ENCODE measurements at regions not wholly inside any gene's neighbourhood (a gene's known extent, or its start where the extent isn't known, plus 50 kb on each side); places are given as distances from the start of the nearest gene placed in this dataset.
"Not testable (repeated sequence)": the region's sequence is repeated elsewhere in the genome, so short reads cannot be mapped to it uniquely, and the experiment has no call there.

GRCh38 chr21:35982717-35983116 is 77.6 kb downstream of the SETD4 start:
- DNase-seq, result no peak
- Histone ChIP-seq H3K4me3 (ENCODE audit: low read length) (no peak overlapping the region), H3K27ac (ENCODE audit: low read length) (no peak overlapping the region), H3K4me1 (ENCODE audit: control insufficient read depth, insufficient read depth, low read length) (no peaks in the 10 kb centered on the region), H3K36me3 (ENCODE audit: control insufficient read depth, insufficient read depth, low read length) (no peaks in the 10 kb centered on the region), H3K9me3 (replicated peaks; ENCODE audit: control insufficient read depth, low read depth, low read length) (no peaks in the 10 kb centered on the region), H3K27me3 (ENCODE audit: control insufficient read depth, insufficient read depth, low read length) (peaks cover 3% of the 10 kb centered on the region)
- WGBS (ENCODE audit: insufficient coverage), result 80% methylated on average over 1 of the region's 5 CpGs

DNA sequence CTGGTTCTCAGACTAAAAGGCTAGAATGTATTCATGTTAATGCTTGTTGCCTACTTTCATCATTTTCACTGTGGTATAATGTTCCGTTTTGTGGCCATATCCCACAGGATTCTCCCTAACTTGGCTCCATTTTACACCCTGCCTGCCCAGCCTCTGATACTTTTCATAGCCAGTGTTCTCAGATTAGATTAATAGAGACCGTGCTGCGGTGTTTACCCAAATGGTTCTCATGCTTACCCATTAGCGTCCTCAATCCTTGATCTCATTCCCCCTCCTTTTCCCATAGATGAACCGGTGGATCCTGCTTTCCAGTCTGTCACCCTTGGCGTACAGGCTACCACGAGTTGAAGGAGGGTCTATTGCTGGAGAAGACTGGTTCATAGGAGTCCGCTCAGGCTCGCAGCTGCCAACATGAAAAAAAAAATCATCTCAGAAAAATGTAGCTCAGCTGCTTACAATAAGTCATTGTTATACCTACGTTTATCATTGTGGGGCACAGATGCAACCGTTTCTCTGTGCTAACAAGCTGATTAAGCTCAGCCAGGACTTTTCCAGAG is 78.7 kb downstream of the SETD4 start:
- peak; percentile 10 for DNase-seq
- WGBS (ENCODE audit: insufficient coverage), result 74% methylated on average over 4 of the region's 11 CpGs
- no peaks in the 10 kb centered on the region for H3K4me1 ChIP-seq (ENCODE audit: control insufficient read depth, insufficient read depth, low read length)
- no peaks in the 10 kb centered on the region for H3K9me3 ChIP-seq (replicated peaks; ENCODE audit: control insufficient read depth, low read depth, low read length)
- H3K27me3 ChIP-seq (ENCODE audit: control insufficient read depth, insufficient read depth, low read length), result peaks cover 3% of the 10 kb centered on the region
- no peak overlapping the region for H3K27ac ChIP-seq (ENCODE audit: low read length)
- no peak overlapping the region for H3K4me3 ChIP-seq (ENCODE audit: low read length)
- H3K36me3 ChIP-seq (ENCODE audit: control insufficient read depth, insufficient read depth, low read length), result no peaks in the 10 kb centered on the region

DNA sequence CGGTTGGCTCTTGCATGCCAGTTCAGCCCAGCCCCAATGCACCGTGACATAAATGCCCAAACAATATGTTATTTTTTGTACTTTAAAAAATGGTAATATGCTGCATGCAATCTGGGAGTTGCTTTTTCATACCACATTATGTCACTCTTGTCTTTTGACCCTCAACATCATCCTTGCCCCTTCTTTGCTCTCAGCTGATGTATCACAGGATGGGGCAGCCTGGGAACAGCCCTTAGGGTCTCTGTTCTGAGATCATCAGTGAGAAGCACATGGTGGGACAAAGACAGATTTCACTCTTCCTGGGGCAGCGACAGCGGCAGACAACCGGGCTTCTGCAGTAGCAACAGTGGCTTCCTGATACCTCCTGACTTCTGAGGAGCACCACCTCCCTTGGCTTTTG is 79.5 kb downstream of the SETD4 start:
- H3K27me3 ChIP-seq (ENCODE audit: control insufficient read depth, insufficient read depth, low read length), result no peaks in the 10 kb centered on the region
- no peak overlapping the region for H3K27ac ChIP-seq (ENCODE audit: low read length)
- H3K4me1 ChIP-seq (ENCODE audit: control insufficient read depth, insufficient read depth, low read length), result no peaks in the 10 kb centered on the region
- H3K4me3 ChIP-seq (ENCODE audit: low read length), result no peak overlapping the region
- no peaks in the 10 kb centered on the region for H3K36me3 ChIP-seq (ENCODE audit: control insufficient read depth, insufficient read depth, low read length)
- H3K9me3 ChIP-seq (replicated peaks; ENCODE audit: control insufficient read depth, low read depth, low read length), result no peaks in the 10 kb centered on the region
- 89% methylated on average over 3 of the region's 5 CpGs for WGBS (ENCODE audit: insufficient coverage)
- DNase-seq, result no peak

DNA sequence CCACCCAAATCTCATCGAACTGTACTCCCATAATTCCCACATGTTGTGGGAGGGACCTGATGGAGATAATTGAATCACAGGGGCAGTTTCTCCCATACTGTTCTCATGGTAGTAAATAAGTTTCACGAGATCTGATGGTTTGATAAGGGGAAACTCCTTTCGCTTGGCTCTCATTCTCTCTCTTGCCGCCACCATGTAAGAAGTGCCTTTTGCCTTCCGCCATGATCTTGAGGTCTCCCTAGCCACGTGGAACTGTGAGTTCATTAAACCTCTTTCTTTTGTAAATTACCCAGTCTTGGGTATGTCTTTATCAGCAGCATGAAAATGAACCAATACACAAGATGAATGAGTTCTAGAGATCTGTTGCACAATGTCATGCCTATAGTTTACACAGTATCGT is 82.5 kb downstream of the SETD4 start:
- not testable (repeated sequence) for H3K9me3 ChIP-seq (replicated peaks; ENCODE audit: control insufficient read depth, low read depth, low read length); H3K4me3 ChIP-seq (ENCODE audit: low read length); H3K27me3 ChIP-seq (ENCODE audit: control insufficient read depth, insufficient read depth, low read length); H3K4me1 ChIP-seq (ENCODE audit: control insufficient read depth, insufficient read depth, low read length); H3K36me3 ChIP-seq (ENCODE audit: control insufficient read depth, insufficient read depth, low read length); H3K27ac ChIP-seq (ENCODE audit: low read length); DNase-seq
- WGBS (ENCODE audit: insufficient coverage), result 100% methylated on average over 2 of the region's 7 CpGs

DNA sequence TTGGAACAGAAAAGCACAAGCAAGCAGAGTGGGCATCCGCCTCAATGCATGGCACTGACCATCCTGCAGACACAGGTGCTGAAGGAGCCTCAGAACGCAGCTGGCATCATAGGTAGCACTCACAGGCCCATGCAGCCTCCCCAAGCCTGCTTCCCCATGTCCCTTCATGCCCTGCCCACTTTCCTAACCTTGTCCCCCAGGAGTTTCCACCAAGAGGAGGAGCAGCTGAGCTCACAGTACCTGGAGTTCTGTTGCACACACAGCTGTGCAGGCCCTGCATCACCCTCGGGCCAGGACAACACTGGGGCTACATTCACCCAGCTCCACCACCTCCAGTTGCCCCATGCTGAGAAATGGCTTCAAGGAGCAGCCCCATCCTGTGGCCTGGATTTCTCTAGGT is 83.4 kb downstream of the SETD4 start:
- Histone ChIP-seq H3K4me1 (ENCODE audit: control insufficient read depth, insufficient read depth, low read length) (no peaks in the 10 kb centered on the region), H3K9me3 (replicated peaks; ENCODE audit: control insufficient read depth, low read depth, low read length) (no peaks in the 10 kb centered on the region), H3K36me3 (ENCODE audit: control insufficient read depth, insufficient read depth, low read length) (no peaks in the 10 kb centered on the region), H3K27me3 (ENCODE audit: control insufficient read depth, insufficient read depth, low read length) (no peaks in the 10 kb centered on the region), H3K27ac (ENCODE audit: low read length) (no peak overlapping the region), H3K4me3 (ENCODE audit: low read length) (no peak overlapping the region)
- WGBS (ENCODE audit: insufficient coverage), result 76% methylated on average over 3 of the region's 3 CpGs
- DNase-seq, result no peak

GRCh38 chr21:35976481-35976880 is 83.8 kb downstream of the SETD4 start:
- DNase-seq, result no peak
- 100% methylated on average over 1 of the region's 2 CpGs for WGBS (ENCODE audit: insufficient coverage)
- Histone ChIP-seq H3K4me1 (ENCODE audit: control insufficient read depth, insufficient read depth, low read length) (no peaks in the 10 kb centered on the region), H3K9me3 (replicated peaks; ENCODE audit: control insufficient read depth, low read depth, low read length) (no peaks in the 10 kb centered on the region), H3K4me3 (ENCODE audit: low read length) (no peak overlapping the region), H3K27me3 (ENCODE audit: control insufficient read depth, insufficient read depth, low read length) (no peaks in the 10 kb centered on the region), H3K36me3 (ENCODE audit: control insufficient read depth, insufficient read depth, low read length) (no peaks in the 10 kb centered on the region), H3K27ac (ENCODE audit: low read length) (no peak overlapping the region)

DNA sequence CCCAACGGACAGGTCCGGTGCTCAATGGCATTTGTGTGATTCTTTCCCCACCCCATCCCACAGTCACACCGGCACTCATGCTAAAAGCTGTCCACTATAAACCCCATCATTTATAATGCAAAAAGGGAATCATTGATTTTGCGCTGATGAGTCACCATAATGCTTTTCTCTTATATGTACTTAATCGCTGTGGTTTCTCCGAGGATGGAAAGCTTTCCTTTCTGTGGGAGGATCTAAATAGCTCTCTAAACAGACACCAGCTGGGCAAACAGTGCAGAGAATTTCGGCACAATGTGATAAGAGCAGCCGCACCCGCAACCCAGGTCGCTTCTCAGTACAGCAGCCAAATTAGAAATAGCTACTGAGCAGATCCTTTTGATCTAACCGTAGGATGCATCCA is 85.6 kb downstream of the SETD4 start:
- DNase-seq, result no peak
- WGBS (ENCODE audit: insufficient coverage), result 84% methylated on average over 5 of the region's 11 CpGs
- H3K9me3 ChIP-seq (replicated peaks; ENCODE audit: control insufficient read depth, low read depth, low read length), result no peaks in the 10 kb centered on the region
- no peaks in the 10 kb centered on the region for H3K4me1 ChIP-seq (ENCODE audit: control insufficient read depth, insufficient read depth, low read length)
- no peak overlapping the region for H3K27ac ChIP-seq (ENCODE audit: low read length)
- no peaks in the 10 kb centered on the region for H3K36me3 ChIP-seq (ENCODE audit: control insufficient read depth, insufficient read depth, low read length)
- H3K4me3 ChIP-seq (ENCODE audit: low read length), result no peak overlapping the region
- H3K27me3 ChIP-seq (ENCODE audit: control insufficient read depth, insufficient read depth, low read length), result no peaks in the 10 kb centered on the region

DNA sequence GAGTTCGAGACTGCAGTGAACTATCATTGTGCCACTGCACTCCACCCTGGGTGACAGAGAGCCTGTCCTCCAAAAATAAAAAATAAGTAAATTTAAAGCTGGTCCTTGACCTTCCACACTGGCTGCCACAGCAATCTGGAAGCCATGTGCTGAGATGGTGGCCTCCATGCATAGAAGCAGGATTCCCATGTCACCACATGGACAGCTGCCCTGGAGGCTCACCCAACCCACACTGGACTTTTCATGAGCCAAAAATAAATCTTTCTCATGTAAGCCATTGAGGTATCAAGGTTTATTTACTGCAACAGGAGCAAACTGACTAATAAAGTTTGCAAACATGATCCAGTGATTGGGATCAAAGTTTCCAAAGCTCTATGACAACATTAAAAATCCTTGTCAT is 88.5 kb downstream of the SETD4 start:
- DNase-seq, result no peak
- no peak overlapping the region for H3K4me3 ChIP-seq (ENCODE audit: low read length)
- H3K4me1 ChIP-seq (ENCODE audit: control insufficient read depth, insufficient read depth, low read length), result no peaks in the 10 kb centered on the region
- WGBS (ENCODE audit: insufficient coverage), result 100% methylated on average over 1 of the region's 1 CpG
- no peak overlapping the region for H3K27ac ChIP-seq (ENCODE audit: low read length)
- no peaks in the 10 kb centered on the region for H3K36me3 ChIP-seq (ENCODE audit: control insufficient read depth, insufficient read depth, low read length)
- no peaks in the 10 kb centered on the region for H3K9me3 ChIP-seq (replicated peaks; ENCODE audit: control insufficient read depth, low read depth, low read length)
- H3K27me3 ChIP-seq (ENCODE audit: control insufficient read depth, insufficient read depth, low read length), result no peaks in the 10 kb centered on the region

DNA sequence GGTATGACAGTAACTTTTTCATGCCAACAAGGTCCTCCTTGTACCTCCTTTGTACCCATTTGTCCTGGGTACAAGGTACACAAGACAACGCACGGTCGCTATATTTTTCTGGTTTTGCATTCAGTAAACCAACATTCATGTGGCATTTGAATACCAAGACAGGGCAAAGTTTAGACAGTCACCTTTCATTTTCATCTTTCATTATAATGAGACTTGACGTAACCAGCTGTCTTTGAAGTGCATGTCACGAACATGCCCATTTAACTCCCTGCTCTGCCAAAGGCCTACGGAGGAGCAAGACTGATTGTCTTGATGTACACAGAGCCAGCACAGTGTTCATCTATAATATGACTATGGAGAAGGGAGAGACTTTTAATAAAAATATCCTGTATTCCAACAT is 91.0 kb downstream of the SETD4 start:
- Histone ChIP-seq H3K27me3 (ENCODE audit: control insufficient read depth, insufficient read depth, low read length) (no peaks in the 10 kb centered on the region), H3K4me3 (ENCODE audit: low read length) (no peak overlapping the region), H3K4me1 (ENCODE audit: control insufficient read depth, insufficient read depth, low read length) (no peaks in the 10 kb centered on the region), H3K27ac (ENCODE audit: low read length) (no peak overlapping the region), H3K36me3 (ENCODE audit: control insufficient read depth, insufficient read depth, low read length) (no peaks in the 10 kb centered on the region), H3K9me3 (replicated peaks; ENCODE audit: control insufficient read depth, low read depth, low read length) (no peaks in the 10 kb centered on the region)
- no peak for DNase-seq
- 97% methylated on average over 3 of the region's 6 CpGs for WGBS (ENCODE audit: insufficient coverage)

DNA sequence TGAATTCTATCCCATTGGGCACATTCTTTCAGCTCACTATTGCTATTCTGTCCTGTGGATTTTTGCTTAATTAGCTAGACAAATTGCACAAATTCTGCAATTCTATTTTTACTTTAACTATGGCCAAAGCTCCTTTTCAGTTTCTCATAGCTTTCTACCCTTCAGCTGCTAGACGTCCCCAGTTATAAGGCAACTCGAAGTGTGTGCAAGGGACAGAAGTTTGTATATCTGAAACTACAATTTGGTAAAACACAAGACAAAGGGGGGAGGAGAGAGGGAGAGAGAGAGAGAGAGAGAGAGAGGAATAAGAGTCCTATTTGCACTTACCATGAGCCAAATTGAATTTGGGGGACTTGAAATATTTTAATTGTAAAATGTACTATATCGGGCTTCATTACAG is 91.8 kb downstream of the SETD4 start:
- Histone ChIP-seq H3K9me3 (replicated peaks; ENCODE audit: control insufficient read depth, low read depth, low read length) (no peaks in the 10 kb centered on the region), H3K4me1 (ENCODE audit: control insufficient read depth, insufficient read depth, low read length) (no peaks in the 10 kb centered on the region), H3K27ac (ENCODE audit: low read length) (no peak overlapping the region), H3K4me3 (ENCODE audit: low read length) (no peak overlapping the region), H3K36me3 (ENCODE audit: control insufficient read depth, insufficient read depth, low read length) (no peaks in the 10 kb centered on the region), H3K27me3 (ENCODE audit: control insufficient read depth, insufficient read depth, low read length) (no peaks in the 10 kb centered on the region)
- 100% methylated on average over 1 of the region's 3 CpGs for WGBS (ENCODE audit: insufficient coverage)
- no peak for DNase-seq

DNA sequence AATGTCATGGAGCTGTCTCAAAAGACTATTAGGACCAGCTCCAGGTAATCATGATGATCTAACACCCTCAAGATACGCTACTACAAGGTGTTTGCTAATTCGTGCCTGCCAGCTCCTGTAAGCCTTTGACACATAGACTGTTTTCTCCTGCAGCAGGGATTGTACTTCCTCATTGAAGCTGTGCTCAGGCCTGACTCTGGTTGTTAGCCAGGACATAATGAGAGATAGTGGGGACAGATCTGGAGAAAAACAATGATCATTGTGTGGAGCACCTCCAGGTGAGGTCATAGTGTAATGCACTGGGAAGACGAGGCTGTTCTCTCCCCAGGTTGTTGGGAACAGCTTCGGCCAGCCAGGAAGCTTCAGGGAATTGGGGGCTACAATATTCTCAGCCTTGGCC is 94.6 kb downstream of the SETD4 start:
- no peaks in the 10 kb centered on the region for H3K4me1 ChIP-seq (ENCODE audit: control insufficient read depth, insufficient read depth, low read length)
- no peaks in the 10 kb centered on the region for H3K9me3 ChIP-seq (replicated peaks; ENCODE audit: control insufficient read depth, low read depth, low read length)
- H3K4me3 ChIP-seq (ENCODE audit: low read length), result no peak overlapping the region
- DNase-seq, result no peak
- H3K27ac ChIP-seq (ENCODE audit: low read length), result no peak overlapping the region
- no peaks in the 10 kb centered on the region for H3K27me3 ChIP-seq (ENCODE audit: control insufficient read depth, insufficient read depth, low read length)
- WGBS (ENCODE audit: insufficient coverage), result 70% methylated on average over 2 of the region's 4 CpGs
- H3K36me3 ChIP-seq (ENCODE audit: control insufficient read depth, insufficient read depth, low read length), result no peaks in the 10 kb centered on the region
